GDM1 (cell line): ENCODE measurements at regions not wholly inside any gene's neighbourhood (a gene's known extent, or its start where the extent isn't known, plus 50 kb on each side); places are given as distances from the start of the nearest gene placed in this dataset.

ENCODE experiments used
- DNase-seq: peaks from one replicate; lab custom pipeline; 2025; lab: John Stamatoyannopoulos, UW

DNA sequence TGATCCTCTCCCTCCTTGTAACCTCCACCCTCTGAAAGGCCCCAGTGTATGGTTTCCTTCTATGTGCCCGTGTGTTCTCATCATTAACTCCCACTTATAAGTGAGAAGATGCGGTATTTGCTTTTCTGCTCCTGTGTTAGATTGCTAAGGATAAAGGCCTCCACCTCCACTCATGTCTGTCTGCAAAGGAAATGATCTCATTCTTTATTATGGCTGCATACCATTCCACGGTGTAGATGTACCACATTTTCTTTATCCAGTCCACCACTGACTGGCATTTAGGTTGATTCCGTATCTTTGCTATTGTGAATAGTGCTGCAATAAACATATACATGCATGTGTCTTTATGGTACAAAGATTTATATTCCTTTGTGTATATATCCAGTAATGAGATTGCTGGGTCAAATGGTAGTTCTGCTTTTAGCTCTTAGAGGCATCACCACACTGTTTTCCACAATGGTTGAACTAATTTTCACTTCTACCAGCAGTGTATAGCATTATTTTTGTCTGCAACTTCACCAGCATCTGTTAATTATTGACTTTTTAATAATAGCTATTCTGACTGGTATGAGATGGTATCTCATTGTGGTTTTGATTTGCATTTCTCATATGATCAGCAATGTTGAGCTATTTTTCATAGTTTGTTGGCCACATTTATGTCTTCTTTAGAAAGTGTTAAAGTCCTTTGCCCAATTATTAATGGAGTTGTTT, 1030.9 kb downstream of the FSTL5 start:
- no peak for DNase-seq

DNA sequence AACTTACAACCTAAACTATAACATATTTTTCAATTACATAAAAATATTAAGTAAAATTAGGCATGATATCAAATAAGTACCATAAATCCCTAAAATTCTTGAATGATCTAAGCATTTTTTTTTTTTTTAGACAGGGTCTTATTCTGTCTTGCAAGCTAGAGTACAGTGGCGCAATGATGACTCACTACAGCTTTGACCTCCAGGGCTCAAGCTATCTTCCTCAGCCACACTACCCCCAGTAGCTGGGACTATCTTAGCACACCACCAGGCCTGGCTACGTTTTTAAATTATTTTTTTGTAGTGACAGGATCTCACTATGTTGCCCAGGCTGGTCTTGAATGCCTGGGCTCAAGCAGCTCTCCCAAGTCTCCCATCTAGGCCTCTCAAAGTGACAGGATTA, 1042.3 kb downstream of the FSTL5 start:
- DNase-seq = no peak

DNA sequence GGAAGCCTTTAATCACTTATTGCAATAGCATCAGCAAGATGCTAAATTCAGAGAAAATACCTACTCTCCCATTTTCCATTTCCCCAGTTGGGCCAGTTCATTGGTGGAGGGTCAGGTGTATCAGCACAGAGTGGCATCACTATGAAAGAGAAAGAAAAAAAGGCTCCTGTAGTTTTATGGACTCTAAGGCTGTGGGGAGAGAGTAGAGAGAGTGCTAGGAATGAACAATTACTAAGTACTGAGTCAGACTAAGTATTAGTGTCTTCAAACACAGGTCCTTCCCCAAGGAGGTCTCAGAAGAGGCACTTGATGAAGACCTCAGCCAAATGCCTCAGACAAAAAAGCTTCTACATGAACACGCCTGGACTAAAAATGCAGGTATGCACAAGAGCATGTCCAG, 1061.9 kb downstream of the FSTL5 start:
- no peak for DNase-seq

DNA sequence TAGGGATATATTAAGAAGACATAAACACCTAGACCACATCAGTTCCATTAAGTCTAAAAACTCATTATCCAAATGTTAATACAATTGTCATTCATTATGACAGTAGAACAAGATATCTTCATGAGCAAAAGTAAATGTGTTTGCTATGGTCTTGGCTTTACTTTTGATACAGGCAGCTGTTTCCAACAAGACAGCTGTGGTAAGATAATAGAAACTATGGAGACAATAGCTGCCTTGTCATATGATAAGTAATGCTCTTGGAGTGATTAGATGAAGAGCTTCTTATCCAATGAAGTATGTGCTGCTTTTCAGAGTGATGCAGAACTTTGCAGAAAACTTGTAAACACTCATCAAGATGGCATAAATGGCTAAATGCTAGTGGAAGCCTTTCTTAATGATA, 1066.0 kb downstream of the FSTL5 start:
- DNase-seq = no peak

DNA sequence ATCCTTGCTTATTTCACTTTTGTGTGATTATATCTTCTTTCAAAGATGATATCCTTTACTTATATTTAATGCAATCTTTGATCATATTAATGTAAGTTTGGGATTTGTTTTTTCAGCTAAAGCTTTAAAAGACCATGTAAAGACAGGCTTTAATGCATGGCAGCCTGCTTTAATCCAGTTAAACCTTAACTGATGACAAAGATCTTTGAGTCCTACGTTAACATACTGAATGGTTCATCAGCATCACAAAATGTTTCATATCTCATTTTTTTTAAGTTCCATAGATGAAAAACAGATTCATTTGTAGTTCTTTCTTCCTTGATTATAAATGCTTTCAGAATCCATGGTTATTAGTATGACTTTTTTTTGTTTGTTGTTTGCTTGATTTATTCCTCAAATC, 1102.8 kb downstream of the FSTL5 start:
- no peak for DNase-seq
